Neutrophil (primary cell): ENCODE measurements at regions not wholly inside any gene's neighbourhood (a gene's known extent, or its start where the extent isn't known, plus 50 kb on each side); places are given as distances from the start of the nearest gene placed in this dataset.

Experiments
- H3K27ac ChIP-seq: fragments of 200-600 bp; sonication (generic); 2 replicates; pipeline ENCODE4 v1.5.1; 2016; ENCODE audit warnings: mild to moderate bottlenecking, moderate library complexity
- H3K27me3 ChIP-seq: fragments of 200-600 bp; sonication (generic); 2 replicates; pipeline ENCODE4 v1.6.0; 2016; ENCODE audit warnings: mild to moderate bottlenecking
- H3K36me3 ChIP-seq: fragments of 200-600 bp; sonication (generic); 2 replicates; pipeline ENCODE4 v1.5.1; 2017
- H3K4me1 ChIP-seq, 2 experiments: fragments of 200-600 bp in 1 of 2; sonication (generic) in 1 of 2; 1 replicate in 1 of 2; 2 replicates in 1 of 2; pipeline versions ENCODE4 v1.5.1 to v1.6.1; 2013 to 2016; ENCODE audit warnings: low read depth in 1 of 2, low read length in 1 of 2, mild to moderate bottlenecking in 1 of 2, moderate library complexity in 1 of 2; ENCODE audit not compliant: control insufficient read depth in 1 of 2, insufficient read depth in 1 of 2
- H3K4me3 ChIP-seq, 2 experiments: fragments of 200-600 bp in 1 of 2; sonication (generic) in 1 of 2; 1 replicate in 1 of 2; 2 replicates in 1 of 2; pipeline ENCODE4 v1.5.1; 2013 to 2016; ENCODE audit warnings: low read depth in 1 of 2, low read length in 1 of 2, mild to moderate bottlenecking in 1 of 2, moderate library complexity in 1 of 2
- H3K9me3 ChIP-seq: fragments of 200-600 bp; sonication (generic); 2 replicates; pipeline ENCODE4 v1.5.1; 2016
- CTCF ChIP-seq: fragments of 200-600 bp; sonication (generic); IDR thresholded peaks from 2 replicates; pipeline ENCODE4 v1.5.1; 2016; ENCODE audit warnings: antibody characterized with exemption

GRCh38 chr12:91633206-91633605 lies 450.6 kb upstream of the DCN start:
- Histone ChIP-seq H3K36me3 (no peaks in the 10 kb centered on the region), H3K4me1 (no peaks in the 10 kb centered on the region), H3K27me3 (no peaks in the 10 kb centered on the region), H3K4me3 (no peak overlapping the region), H3K9me3 (no peaks in the 10 kb centered on the region), H3K27ac (no peak overlapping the region)
- TF ChIP-seq CTCF = no peak

GRCh38 chr12:91632042-91632786 lies 449.6 kb upstream of the DCN start:
- H3K36me3 ChIP-seq = no peaks in the 10 kb centered on the region
- no peaks in the 10 kb centered on the region for H3K4me1 ChIP-seq
- no peak for TF ChIP-seq CTCF
- H3K4me3 ChIP-seq = no peak overlapping the region
- no peak overlapping the region for H3K27ac ChIP-seq
- no peaks in the 10 kb centered on the region for H3K9me3 ChIP-seq
- H3K27me3 ChIP-seq = no peaks in the 10 kb centered on the region

- Histone ChIP-seq H3K27me3 (no peaks in the 10 kb centered on the region), H3K9me3 (no peaks in the 10 kb centered on the region), H3K4me3 (no peak overlapping the region), H3K4me1 (no peaks in the 10 kb centered on the region), H3K27ac (no peak overlapping the region), H3K36me3 (no peaks in the 10 kb centered on the region)
- no peak for TF ChIP-seq CTCF
Observed at GRCh38 chr12:91630596-91631293, 448.1 kb upstream of the DCN start.

- no peak for TF ChIP-seq CTCF
- H3K4me3 ChIP-seq = no peak overlapping the region
- no peaks in the 10 kb centered on the region for H3K27me3 ChIP-seq
- no peaks in the 10 kb centered on the region for H3K4me1 ChIP-seq
- no peaks in the 10 kb centered on the region for H3K9me3 ChIP-seq
- no peaks in the 10 kb centered on the region for H3K36me3 ChIP-seq
- H3K27ac ChIP-seq = no peak overlapping the region
Observed at GRCh38 chr12:91630083-91630482, 447.5 kb upstream of the DCN start.

- TF ChIP-seq CTCF = no peak
- no peaks in the 10 kb centered on the region for H3K27me3 ChIP-seq
- H3K4me3 ChIP-seq = no peak overlapping the region
- no peaks in the 10 kb centered on the region for H3K9me3 ChIP-seq
- no peak overlapping the region for H3K27ac ChIP-seq
- no peaks in the 10 kb centered on the region for H3K36me3 ChIP-seq
- no peaks in the 10 kb centered on the region for H3K4me1 ChIP-seq
Observed at GRCh38 chr12:91629440-91629839, 446.8 kb upstream of the DCN start.
